Gastrocnemius medialis (tissue), 4 donors: ENCODE measurements at regions not wholly inside any gene's neighbourhood (a gene's known extent, or its start where the extent isn't known, plus 50 kb on each side); places are given as distances from the start of the nearest gene placed in this dataset.
A peak's percentile ranks its signal among the peaks of the same experiment; 100 is the strongest.

Experiments
- CTCF ChIP-seq, 5 experiments: fragments of 450-650 bp in 3 of 5; fragments of 200-600 bp in 2 of 5; sonication (generic) in 2 of 5; IDR thresholded peaks in 4 of 5; conservative IDR thresholded peaks in 1 of 5; 1 replicate in 4 of 5; 2 replicates in 1 of 5; pipeline ENCODE4 v1.5.1; 2016 to 2019; ENCODE audit warnings: antibody characterized with exemption in 5 of 5, mild to moderate bottlenecking in 3 of 5, moderate library complexity in 3 of 5
- POLR2A ChIP-seq, 2 donors: fragments of 450-650 bp; IDR thresholded peaks; one replicate each; pipeline ENCODE4 v1.6.1; 2017; ENCODE audit warnings: antibody characterized with exemption in 2 of 2, mild to moderate bottlenecking in 2 of 2, moderate library complexity in 2 of 2

- peak in 1 of 5 experiments; percentile 9 for TF ChIP-seq CTCF (IDR thresholded peaks at IDR 0.05 in 4 of 5, conservative IDR thresholded peaks at IDR 0.05 in 1 of 5)
- TF ChIP-seq POLR2A (IDR thresholded peaks at IDR 0.05), result no peak
These were observed 628.8 kb upstream of the MAN1A1 start for GRCh38 chr6:119978274-119978889.
